Posterior vena cava (tissue), 2 donors: ENCODE measurements at regions not wholly inside any gene's neighbourhood (a gene's known extent, or its start where the extent isn't known, plus 50 kb on each side); places are given as distances from the start of the nearest gene placed in this dataset.
"Not testable (repeated sequence)": the region's sequence is repeated elsewhere in the genome, so short reads cannot be mapped to it uniquely, and the experiment has no call there.

Experiments
- DNase-seq: peaks from one replicate; pipeline ENCODE4 v3.0.0-alpha.2; 2020; ENCODE audit warnings: low spot score
- intact Hi-C, 2 donors: fragments of 100-400 bp; cut with DNase I; formaldehyde crosslinking; loops; one replicate each; pipeline versions ENCODE4 v1.14.1 to v1.14.2; 2022 to 2023
- donor health status: DM: yes; HTN: yes; CAD: no.
- donor health status: DM: yes; HTN: yes; CAD: no.

GRCh38 chr1:30206631-30207030 lies 516.8 kb downstream of the MATN1 start:
- intact Hi-C loops, DNase-seq: not testable (repeated sequence)

- DNase-seq, intact Hi-C loops: not testable (repeated sequence)
These were observed 518.5 kb downstream of the MATN1 start for GRCh38 chr1:30204916-30205315.

- DNase-seq: no peak
- intact Hi-C loops: no loop called here
These were observed 522.4 kb downstream of the MATN1 start for GRCh38 chr1:30201015-30201414.

GRCh38 chr1:30200161-30200560 lies 523.2 kb downstream of the MATN1 start:
- DNase-seq: no peak
- intact Hi-C loops: no loop called here

GRCh38 chr1:30199563-30199962 lies 523.8 kb downstream of the MATN1 start:
- intact Hi-C loops: no loop called here

GRCh38 chr1:30198795-30199403 lies 524.5 kb downstream of the MATN1 start:
- intact Hi-C loops: no loop called here

More at GRCh38 chr1:30199563-30199962, 523.8 kb downstream of the MATN1 start:
- no peak for DNase-seq

GRCh38 chr1:30198451-30198760 lies 525.0 kb downstream of the MATN1 start:
- DNase-seq: no peak
- intact Hi-C loops: no loop called here

More at GRCh38 chr1:30198795-30199403, 524.5 kb downstream of the MATN1 start:
- no peak for DNase-seq

- DNase-seq: no peak
- intact Hi-C loops: no loop called here
These were observed 525.5 kb downstream of the MATN1 start for GRCh38 chr1:30197639-30198450.

GRCh38 chr1:30196872-30197638 lies 526.3 kb downstream of the MATN1 start:
- no peak for DNase-seq
- intact Hi-C loops: no loop called here

GRCh38 chr1:30196457-30196856 lies 526.9 kb downstream of the MATN1 start:
- DNase-seq: no peak
- intact Hi-C loops: no loop called here

GRCh38 chr1:30195424-30196134 lies 527.8 kb downstream of the MATN1 start:
- intact Hi-C loops: no loop called here
- DNase-seq: no peak

GRCh38 chr1:30194741-30195423 lies 528.5 kb downstream of the MATN1 start:
- intact Hi-C loops: no loop called here
- DNase-seq: no peak

GRCh38 chr1:30194046-30194619 lies 529.3 kb downstream of the MATN1 start:
- intact Hi-C loops: no loop called here
- no peak for DNase-seq

- DNase-seq: no peak
- intact Hi-C loops: no loop called here
These were observed 530.3 kb downstream of the MATN1 start for GRCh38 chr1:30192969-30193630.

- peak; percentile 82 for DNase-seq
- intact Hi-C loops: no loop called here
These were observed 532.2 kb downstream of the MATN1 start for GRCh38 chr1:30191154-30191702.

GRCh38 chr1:30190511-30191153 lies 532.8 kb downstream of the MATN1 start:
- no peak for DNase-seq
- intact Hi-C loops: no loop called here

- DNase-seq: no peak
- intact Hi-C loops: no loop called here
These were observed 533.4 kb downstream of the MATN1 start for GRCh38 chr1:30189818-30190500.
